HepG2 (cell line): ENCODE measurements at regions not wholly inside any gene's neighbourhood (a gene's known extent, or its start where the extent isn't known, plus 50 kb on each side); places are given as distances from the start of the nearest gene placed in this dataset.

Source experiments
- ATAC-seq: fragments of 200-7000 bp; cut with Tn5 transposase; 3 replicates; pipeline ENCODE4 v1.9.1; 2020; ENCODE audit warnings: mild to moderate bottlenecking, moderate library complexity
- BruUV-seq: library from RNA; stranded (reverse); fragments of 400-500 nt; replicated peaks from 2 replicates; lab custom pipeline; 2021; lab: Mats Ljungman, UMichigan
- CTCF ChIA-PET: fragments of 300-600 bp; formaldehyde crosslinking; extraction: SDS; loops from one replicate; lab custom pipeline; 2021; ENCODE audit warnings: low total read pairs, inconsistent platforms, low intra/inter-chr PET ratio; lab: Yijun Ruan, JAX
- POLR2A ChIA-PET: fragments of 350-600 bp; sonication (Branson Sonifier 250); formaldehyde crosslinking; loops from one replicate; lab custom pipeline; 2020; ENCODE audit warnings: antibody characterized with exemption, inconsistent platforms; lab: Yijun Ruan, JAX
- DNase-seq: peaks from one replicate; pipeline ENCODE4 v3.0.0-alpha.2; 2015; ENCODE audit warnings: low spot score
- FAIRE-seq: peaks from 3 replicates; lab custom pipeline; 2011; peaks lifted over from hg19 to GRCh38; lab: Jason Lieb, UNC
- H2AFZ ChIP-seq: one replicate; pipeline ENCODE4 v1.6.1; 2011; ENCODE audit warnings: low read length, inconsistent platforms
- H3K27ac ChIP-seq: fragments of 300-600 bp; 3 replicates; pipeline ENCODE4 v1.8.0; 2011; ENCODE audit warnings: mixed run types, mild to moderate bottlenecking, mixed read lengths, low read length, inconsistent platforms; ENCODE audit not compliant: insufficient read depth; ENCODE audit errors: extremely low read length
- H3K27me3 ChIP-seq, 2 experiments: fragments of 200-600 bp in 1 of 2; 2 replicates in 1 of 2; 3 replicates in 1 of 2; pipeline versions ENCODE4 v1.6.0 to v1.8.0; 2011; ENCODE audit warnings: low read length in 2 of 2, mild to moderate bottlenecking in 2 of 2, moderate library complexity in 2 of 2, inconsistent platforms in 1 of 2; ENCODE audit not compliant: insufficient read depth in 2 of 2, control insufficient read depth in 1 of 2
- H3K36me3 ChIP-seq, 2 experiments: fragments of 200-600 bp in 1 of 2; replicated peaks in 1 of 2; 2 replicates in 1 of 2; 3 replicates in 1 of 2; pipeline versions ENCODE4 v1.5.1 to v1.8.0; 2011; ENCODE audit warnings: low read length in 2 of 2, inconsistent platforms in 1 of 2; ENCODE audit not compliant: insufficient read depth in 2 of 2, control insufficient read depth in 1 of 2
- H3K4me1 ChIP-seq: 2 replicates; pipeline ENCODE4 v1.5.1; 2012; ENCODE audit warnings: low read length, inconsistent platforms; ENCODE audit not compliant: insufficient read depth
- H3K4me2 ChIP-seq: 2 replicates; pipeline ENCODE4 v1.6.0; 2011; ENCODE audit warnings: low read depth, low read length, inconsistent platforms
- H3K4me3 ChIP-seq, 3 experiments: fragments of 200-600 bp in 1 of 3; sonication (generic), shearing (Covaris generic) in 1 of 3; replicated peaks in 1 of 3; 2 replicates each; pipeline ENCODE4 v1.5.1; 2011 to 2016; ENCODE audit warnings: low read length in 3 of 3, inconsistent platforms in 2 of 3, low read depth in 2 of 3, mild to moderate bottlenecking in 2 of 3, control low read depth in 1 of 3, mixed read lengths in 1 of 3; ENCODE audit not compliant: insufficient read depth in 1 of 3
- H3K79me2 ChIP-seq: one replicate; pipeline ENCODE4 v1.6.1; 2011; ENCODE audit warnings: low read length, inconsistent platforms; ENCODE audit not compliant: insufficient read depth
- H3K9ac ChIP-seq: 2 replicates; pipeline ENCODE4 v1.6.0; 2011; ENCODE audit warnings: mild to moderate bottlenecking, low read depth, low read length, inconsistent platforms; ENCODE audit not compliant: insufficient read depth
- H3K9me3 ChIP-seq: 2 replicates; pipeline ENCODE4 v1.5.1; 2012; ENCODE audit warnings: mild to moderate bottlenecking, low read length
- H4K20me1 ChIP-seq: 2 replicates; pipeline ENCODE4 v1.6.0; 2011; ENCODE audit warnings: inconsistent platforms, mild to moderate bottlenecking, low read length, moderate library complexity; ENCODE audit not compliant: insufficient read depth
- ELF3 ChIP-seq: IDR thresholded peaks from 2 replicates; pipeline ENCODE4 v1.6.1; 2016; ENCODE audit warnings: missing genetic modification reagents, missing compliant biosample characterization
- HIVEP1 ChIP-seq: sonication (generic); formaldehyde crosslinking; IDR thresholded peaks from 2 replicates; pipeline ENCODE4 v1.4.0; 2020; ENCODE audit warnings: mild to moderate bottlenecking, missing genetic modification reagents
- HOXA5 ChIP-seq: sonication (generic); formaldehyde crosslinking; IDR thresholded peaks from 2 replicates; pipeline ENCODE4 v1.4.0; 2020; ENCODE audit warnings: missing genetic modification reagents
- IRF9 ChIP-seq: sonication (generic); formaldehyde crosslinking; IDR thresholded peaks from 2 replicates; pipeline ENCODE4 v1.8.0; 2022; ENCODE audit warnings: missing genetic modification reagents, mild to moderate bottlenecking, borderline replicate concordance
- MBD4 ChIP-seq: IDR thresholded peaks from 2 replicates; pipeline ENCODE4 v1.6.1; 2012; ENCODE audit warnings: low read length, inconsistent platforms, borderline replicate concordance
- NR2C2 ChIP-seq: sonication (generic); formaldehyde crosslinking; IDR thresholded peaks from 2 replicates; pipeline ENCODE4 v1.4.0; 2020; ENCODE audit warnings: missing genetic modification reagents, mild to moderate bottlenecking, moderate library complexity, borderline replicate concordance
- PCBP2 ChIP-seq: fragments of 200-400 bp; formaldehyde crosslinking; optimal IDR thresholded peaks from 2 replicates; pipeline ENCODE3; 2018; ENCODE audit warnings: low read length, low read depth; ENCODE audit not compliant: poor library complexity, severe bottlenecking
- SAFB2 ChIP-seq: sonication (generic); formaldehyde crosslinking; IDR thresholded peaks from 2 replicates; pipeline ENCODE4 v1.5.1; 2020; ENCODE audit warnings: missing genetic modification reagents, low read depth, mild to moderate bottlenecking, borderline replicate concordance
- SCMH1 ChIP-seq: sonication (generic); formaldehyde crosslinking; IDR thresholded peaks from 2 replicates; pipeline ENCODE4 v1.9.0; 2021; ENCODE audit warnings: missing genetic modification reagents, mild to moderate bottlenecking, borderline replicate concordance
- SKI ChIP-seq: fragments of 450-650 bp; IDR thresholded peaks from one replicate; pipeline ENCODE4 v1.6.1; 2018; ENCODE audit warnings: mild to moderate bottlenecking; ENCODE audit not compliant: partially characterized antibody
- ZNF263 ChIP-seq: sonication (generic); formaldehyde crosslinking; IDR thresholded peaks from 2 replicates; pipeline ENCODE4 v1.4.0; 2020; ENCODE audit warnings: missing genetic modification reagents
- ZNF343 ChIP-seq: sonication (generic); formaldehyde crosslinking; IDR thresholded peaks from 2 replicates; pipeline ENCODE4 v1.4.0; 2020; ENCODE audit warnings: mild to moderate bottlenecking, missing genetic modification reagents
- ZNF839 ChIP-seq: sonication (generic); formaldehyde crosslinking; IDR thresholded peaks from 2 replicates; pipeline ENCODE4 v1.4.0; 2020; ENCODE audit warnings: missing genetic modification reagents, mild to moderate bottlenecking, borderline replicate concordance
- WGBS: methylation state at CpG from one replicate; pipeline ENCODE4 v1.1.6; 2017; ENCODE audit warnings: low lambda C conversion rate; 5-methylcytosine and 5-hydroxymethylcytosine counted together
- in situ Hi-C: cut with HindIII; loops from 2 replicates; pipeline ENCODE4 v1.10.0; 2017; ENCODE audit warnings: low pct_unique_long_range_greater_than_20kb; ENCODE audit not compliant: extremely low pct_ligation_motif_present
- intact Hi-C: fragments of 100-400 bp; cut with micrococcal nuclease; formaldehyde crosslinking; loops from one replicate; pipeline ENCODE4 v1.10.0; 2022; ENCODE audit not compliant: unreplicated experiment
- TF ChIP-seq, protein P1 (sequence below): sonication (generic); formaldehyde crosslinking; IDR thresholded peaks from 2 replicates; pipeline ENCODE4 v1.9.0; 2021; ENCODE audit warnings: missing genetic modification reagents, mild to moderate bottlenecking, borderline replicate concordance
- TF ChIP-seq, protein P2 (sequence below): sonication (generic); formaldehyde crosslinking; IDR thresholded peaks from 2 replicates; pipeline ENCODE4 v1.4.0; 2020; ENCODE audit warnings: low read depth, mild to moderate bottlenecking, missing genetic modification reagents
- TF ChIP-seq, protein P3 (sequence below): sonication (generic); formaldehyde crosslinking; IDR thresholded peaks from 2 replicates; pipeline ENCODE4 v1.4.0; 2020; ENCODE audit warnings: missing genetic modification reagents, borderline replicate concordance

- H3K27ac ChIP-seq, result no peak overlapping the region
- intact Hi-C loops, result no loop called here
These were observed 89.7 kb upstream of the DHRS4 start for GRCh38 chr14:23863836-23864235.

More at GRCh38 chr14:23863836-23864235, 89.7 kb upstream of the DHRS4 start:
- Histone ChIP-seq H3K4me1 (peaks cover 7% of the 10 kb centered on the region), H3K27me3 (peaks cover 0 to 13% of the 10 kb centered on the region in 2 experiments; a peak in 2 of 5 replicates), H3K79me2 (no peaks in the 10 kb centered on the region), H3K9me3 (no peaks in the 10 kb centered on the region), H3K36me3 (no peaks in the 10 kb centered on the region), H3K9ac (no peak overlapping the region), H3K4me2 (no peak overlapping the region), H3K4me3 (no peak overlapping the region), H4K20me1 (no peaks in the 10 kb centered on the region), H2AFZ (no peak overlapping the region)
- in situ Hi-C loops, result no loop called here
- TF ChIP-seq IRF9 (CRISPR knock-in tag) (no peak), HIVEP1 (CRISPR knock-in tag) (no peak), NR2C2 (no peak), SKI (no peak), MBD4 (no peak), HOXA5 (CRISPR knock-in tag) (no peak), SCMH1 (CRISPR knock-in tag) (no peak), PCBP2 (no peak), ELF3 (CRISPR knock-in tag) (no peak), ZNF343 (CRISPR knock-in tag) (no peak), ZNF839 (CRISPR knock-in tag) (no peak), SAFB2 (CRISPR knock-in tag) (no peak), ZNF263 (CRISPR knock-in tag) (no peak)
- TF ChIP-seq, protein P1, sequence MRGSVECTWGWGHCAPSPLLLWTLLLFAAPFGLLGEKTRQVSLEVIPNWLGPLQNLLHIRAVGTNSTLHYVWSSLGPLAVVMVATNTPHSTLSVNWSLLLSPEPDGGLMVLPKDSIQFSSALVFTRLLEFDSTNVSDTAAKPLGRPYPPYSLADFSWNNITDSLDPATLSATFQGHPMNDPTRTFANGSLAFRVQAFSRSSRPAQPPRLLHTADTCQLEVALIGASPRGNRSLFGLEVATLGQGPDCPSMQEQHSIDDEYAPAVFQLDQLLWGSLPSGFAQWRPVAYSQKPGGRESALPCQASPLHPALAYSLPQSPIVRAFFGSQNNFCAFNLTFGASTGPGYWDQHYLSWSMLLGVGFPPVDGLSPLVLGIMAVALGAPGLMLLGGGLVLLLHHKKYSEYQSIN (CRISPR knock-in tag), result no peak
- TF ChIP-seq, protein P2, sequence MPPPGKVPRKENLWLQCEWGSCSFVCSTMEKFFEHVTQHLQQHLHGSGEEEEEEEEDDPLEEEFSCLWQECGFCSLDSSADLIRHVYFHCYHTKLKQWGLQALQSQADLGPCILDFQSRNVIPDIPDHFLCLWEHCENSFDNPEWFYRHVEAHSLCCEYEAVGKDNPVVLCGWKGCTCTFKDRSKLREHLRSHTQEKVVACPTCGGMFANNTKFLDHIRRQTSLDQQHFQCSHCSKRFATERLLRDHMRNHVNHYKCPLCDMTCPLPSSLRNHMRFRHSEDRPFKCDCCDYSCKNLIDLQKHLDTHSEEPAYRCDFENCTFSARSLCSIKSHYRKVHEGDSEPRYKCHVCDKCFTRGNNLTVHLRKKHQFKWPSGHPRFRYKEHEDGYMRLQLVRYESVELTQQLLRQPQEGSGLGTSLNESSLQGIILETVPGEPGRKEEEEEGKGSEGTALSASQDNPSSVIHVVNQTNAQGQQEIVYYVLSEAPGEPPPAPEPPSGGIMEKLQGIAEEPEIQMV, result no peak
- TF ChIP-seq, protein P3, sequence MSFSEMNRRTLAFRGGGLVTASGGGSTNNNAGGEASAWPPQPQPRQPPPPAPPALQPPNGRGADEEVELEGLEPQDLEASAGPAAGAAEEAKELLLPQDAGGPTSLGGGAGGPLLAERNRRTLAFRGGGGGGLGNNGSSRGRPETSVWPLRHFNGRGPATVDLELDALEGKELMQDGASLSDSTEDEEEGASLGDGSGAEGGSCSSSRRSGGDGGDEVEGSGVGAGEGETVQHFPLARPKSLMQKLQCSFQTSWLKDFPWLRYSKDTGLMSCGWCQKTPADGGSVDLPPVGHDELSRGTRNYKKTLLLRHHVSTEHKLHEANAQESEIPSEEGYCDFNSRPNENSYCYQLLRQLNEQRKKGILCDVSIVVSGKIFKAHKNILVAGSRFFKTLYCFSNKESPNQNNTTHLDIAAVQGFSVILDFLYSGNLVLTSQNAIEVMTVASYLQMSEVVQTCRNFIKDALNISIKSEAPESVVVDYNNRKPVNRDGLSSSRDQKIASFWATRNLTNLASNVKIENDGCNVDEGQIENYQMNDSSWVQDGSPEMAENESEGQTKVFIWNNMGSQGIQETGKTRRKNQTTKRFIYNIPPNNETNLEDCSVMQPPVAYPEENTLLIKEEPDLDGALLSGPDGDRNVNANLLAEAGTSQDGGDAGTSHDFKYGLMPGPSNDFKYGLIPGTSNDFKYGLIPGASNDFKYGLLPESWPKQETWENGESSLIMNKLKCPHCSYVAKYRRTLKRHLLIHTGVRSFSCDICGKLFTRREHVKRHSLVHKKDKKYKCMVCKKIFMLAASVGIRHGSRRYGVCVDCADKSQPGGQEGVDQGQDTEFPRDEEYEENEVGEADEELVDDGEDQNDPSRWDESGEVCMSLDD (CRISPR knock-in tag), result no peak
- POLR2A ChIA-PET, result no interaction called here
- FAIRE-seq (no peak), DNase-seq (no peak), ATAC-seq (no peak)
- CTCF ChIA-PET, result no interaction called here
- no TSS peak for BruUV-seq
- 44% methylated on average over 1 of the region's 1 CpG for WGBS
